ENCODE measurements at regions not wholly inside any gene's neighbourhood (a gene's known extent, or its start where the extent isn't known, plus 50 kb on each side); places are given as distances from the start of the nearest gene placed in this dataset.

DNA sequence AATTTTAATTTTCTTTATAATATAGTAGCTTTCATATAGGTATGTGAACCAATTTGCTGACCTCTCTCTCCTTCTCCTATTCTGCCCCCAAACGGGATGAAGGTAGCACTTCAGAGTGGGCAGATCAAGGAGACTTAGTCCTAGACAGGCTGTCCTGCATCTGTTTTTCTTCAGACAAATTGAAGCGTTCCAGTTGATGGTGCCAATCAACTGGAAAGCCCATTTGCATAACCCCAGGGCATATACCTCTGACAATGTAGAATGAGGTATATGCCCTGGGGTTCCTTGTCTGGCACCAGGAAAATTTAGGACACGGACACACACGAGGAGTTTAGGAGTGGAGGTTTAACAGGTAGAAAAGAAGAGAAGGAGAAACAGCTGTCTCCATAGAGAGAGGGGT lies 502.9 kb downstream of the HTR7 start:
- H3K27ac Mint-ChIP-seq, result no peak overlapping the region
- no peaks in the 10 kb centered on the region for H3K36me3 Mint-ChIP-seq (ENCODE audit: low read depth)
- no peak for ATAC-seq (replicated peaks)
- peaks cover 4% of the 10 kb centered on the region for H3K27me3 Mint-ChIP-seq
- no peaks in the 10 kb centered on the region for H3K4me1 Mint-ChIP-seq
- H3K4me3 Mint-ChIP-seq, result no peak overlapping the region
- peaks cover 3% of the 10 kb centered on the region for H3K9me3 Mint-ChIP-seq

DNA sequence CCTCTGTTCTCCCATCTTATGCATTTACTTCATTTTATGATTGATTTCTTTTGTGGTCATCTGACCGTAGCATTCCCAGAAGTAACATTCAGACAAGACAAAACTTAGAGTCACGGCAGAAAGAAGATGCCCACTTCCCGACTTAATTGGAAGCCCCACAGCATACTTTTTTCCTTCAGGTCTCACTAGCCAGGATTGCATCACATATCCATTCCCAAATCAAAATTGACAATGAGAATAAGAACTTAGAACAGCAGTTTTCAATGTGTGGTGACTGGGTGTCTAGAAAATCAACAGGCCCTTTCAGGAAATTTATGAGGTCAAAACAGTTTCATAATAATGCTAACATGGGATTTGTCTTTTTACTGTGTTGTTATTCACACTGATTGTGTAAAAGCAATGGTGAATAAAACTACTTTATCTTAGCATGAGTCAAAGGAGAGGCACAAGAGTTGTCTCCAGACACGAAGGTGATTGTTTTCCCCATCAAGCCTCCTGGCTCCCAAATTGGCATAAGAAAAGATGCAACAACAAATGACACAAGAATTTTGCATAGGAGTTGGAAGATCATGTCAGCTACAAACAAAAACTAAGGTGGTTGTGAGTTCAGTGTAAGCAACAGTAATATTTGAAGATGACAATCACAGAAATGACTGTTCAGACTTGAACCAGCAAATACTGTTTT lies 493.9 kb downstream of the HTR7 start:
- Mint-ChIP-seq H3K4me1 (no peaks in the 10 kb centered on the region), H3K9me3 (peaks cover 6% of the 10 kb centered on the region), H3K36me3 (ENCODE audit: low read depth) (no peaks in the 10 kb centered on the region), H3K4me3 (no peak overlapping the region), H3K27ac (no peak overlapping the region), H3K27me3 (peaks cover 1% of the 10 kb centered on the region)
- no peak for ATAC-seq (replicated peaks)

GRCh38 chr10:90372451-90372850 lies 485.4 kb downstream of the HTR7 start:
- Mint-ChIP-seq H3K4me3 (no peak overlapping the region), H3K4me1 (no peaks in the 10 kb centered on the region), H3K27ac (no peak overlapping the region), H3K36me3 (ENCODE audit: low read depth) (no peaks in the 10 kb centered on the region), H3K9me3 (peaks cover 9% of the 10 kb centered on the region), H3K27me3 (peaks cover 3% of the 10 kb centered on the region)
- no peak for ATAC-seq (replicated peaks)

- no peaks in the 10 kb centered on the region for H3K36me3 Mint-ChIP-seq (ENCODE audit: low read depth)
- H3K9me3 Mint-ChIP-seq, result peaks cover 4% of the 10 kb centered on the region
- no peak overlapping the region for H3K4me3 Mint-ChIP-seq
- peaks cover 2% of the 10 kb centered on the region for H3K27me3 Mint-ChIP-seq
- no peaks in the 10 kb centered on the region for H3K4me1 Mint-ChIP-seq
- H3K27ac Mint-ChIP-seq, result no peak overlapping the region
- ATAC-seq (replicated peaks), result no peak
Observed at GRCh38 chr10:90373911-90374310, 483.9 kb downstream of the HTR7 start.

- Mint-ChIP-seq H3K4me1 (no peaks in the 10 kb centered on the region), H3K36me3 (ENCODE audit: low read depth) (no peaks in the 10 kb centered on the region), H3K27ac (no peak overlapping the region), H3K9me3 (no peaks in the 10 kb centered on the region), H3K27me3 (no peaks in the 10 kb centered on the region), H3K4me3 (no peak overlapping the region)
- ATAC-seq (replicated peaks), result no peak
Observed at GRCh38 chr10:90378524-90379076, 479.2 kb downstream of the HTR7 start.

DNA sequence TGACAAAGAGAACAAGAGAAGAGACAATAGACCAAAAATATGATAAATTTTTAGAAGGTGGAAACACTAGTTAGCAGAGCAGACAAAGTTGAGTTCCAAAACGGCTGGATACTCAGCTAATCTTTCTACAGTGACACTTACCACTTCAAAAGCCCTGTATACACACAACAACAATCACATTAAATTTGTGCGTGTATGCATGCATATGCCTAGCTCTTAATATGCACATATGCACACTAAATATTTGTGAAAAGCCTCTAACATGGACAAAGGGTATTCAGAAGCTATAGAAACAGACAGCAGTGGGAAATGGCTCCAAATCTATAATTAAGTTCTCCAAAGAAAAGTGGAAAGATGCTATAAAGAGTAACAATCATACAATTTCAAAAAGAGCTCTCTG lies 476.4 kb downstream of the HTR7 start:
- Mint-ChIP-seq H3K36me3 (ENCODE audit: low read depth) (no peaks in the 10 kb centered on the region), H3K27me3 (no peaks in the 10 kb centered on the region), H3K27ac (no peak overlapping the region), H3K4me1 (no peaks in the 10 kb centered on the region), H3K9me3 (no peaks in the 10 kb centered on the region), H3K4me3 (no peak overlapping the region)
- ATAC-seq (replicated peaks), result no peak

DNA sequence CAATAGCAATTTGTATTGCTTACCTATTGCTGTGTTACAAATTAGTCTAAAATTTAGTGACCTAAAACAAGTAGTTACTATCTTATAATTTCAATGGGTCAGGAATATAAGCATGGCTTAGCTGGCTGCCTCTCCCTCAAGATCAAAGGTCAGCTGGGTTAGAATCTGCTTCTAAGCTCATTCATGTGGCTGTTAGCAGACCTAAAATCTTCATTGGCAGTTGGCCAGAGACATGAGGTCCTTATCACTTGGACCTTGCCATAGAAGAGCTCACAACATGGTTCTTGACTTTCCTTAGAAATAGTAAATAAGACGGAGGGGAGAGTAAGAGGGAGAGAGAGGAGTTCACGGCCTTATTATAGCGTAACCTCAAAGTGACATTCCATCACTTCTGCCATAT lies 468.0 kb downstream of the HTR7 start:
- no peak overlapping the region for H3K4me3 Mint-ChIP-seq
- H3K27me3 Mint-ChIP-seq, result no peaks in the 10 kb centered on the region
- no peaks in the 10 kb centered on the region for H3K4me1 Mint-ChIP-seq
- H3K9me3 Mint-ChIP-seq, result no peaks in the 10 kb centered on the region
- no peak overlapping the region for H3K27ac Mint-ChIP-seq
- no peaks in the 10 kb centered on the region for H3K36me3 Mint-ChIP-seq (ENCODE audit: low read depth)
- no peak for ATAC-seq (replicated peaks)

DNA sequence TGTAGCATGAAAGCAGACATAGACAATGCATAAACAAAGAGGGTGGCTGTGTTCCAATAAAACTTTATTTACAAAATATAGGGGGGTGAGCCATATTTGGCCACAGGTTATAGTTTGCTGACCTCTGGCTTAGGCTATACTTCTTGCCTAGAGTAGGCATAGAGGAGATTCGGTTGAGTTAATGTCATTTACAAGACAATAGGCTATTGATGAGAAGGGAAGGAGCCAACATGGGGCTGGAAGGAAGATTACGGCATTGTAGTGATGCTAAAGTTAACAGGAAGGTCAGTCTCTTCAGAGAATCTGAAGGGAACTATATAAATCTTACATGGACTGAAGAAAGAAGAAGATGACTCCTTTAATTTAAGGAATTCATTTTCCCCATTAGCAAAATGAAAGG lies 463.5 kb downstream of the HTR7 start:
- Mint-ChIP-seq H3K27ac (no peak overlapping the region), H3K27me3 (no peaks in the 10 kb centered on the region), H3K4me1 (no peaks in the 10 kb centered on the region), H3K9me3 (no peaks in the 10 kb centered on the region), H3K4me3 (no peak overlapping the region), H3K36me3 (ENCODE audit: low read depth) (no peaks in the 10 kb centered on the region)
- no peak for ATAC-seq (replicated peaks)

- no peaks in the 10 kb centered on the region for H3K9me3 Mint-ChIP-seq
- ATAC-seq (replicated peaks), result no peak
- H3K4me3 Mint-ChIP-seq, result no peak overlapping the region
- H3K36me3 Mint-ChIP-seq (ENCODE audit: low read depth), result no peaks in the 10 kb centered on the region
- no peaks in the 10 kb centered on the region for H3K27me3 Mint-ChIP-seq
- no peak overlapping the region for H3K27ac Mint-ChIP-seq
- no peaks in the 10 kb centered on the region for H3K4me1 Mint-ChIP-seq
Observed at GRCh38 chr10:90396721-90397120, 461.1 kb downstream of the HTR7 start.

GRCh38 chr10:90398566-90398965 lies 459.3 kb downstream of the HTR7 start:
- Mint-ChIP-seq H3K36me3 (ENCODE audit: low read depth) (no peaks in the 10 kb centered on the region), H3K4me1 (no peaks in the 10 kb centered on the region), H3K27ac (no peak overlapping the region), H3K4me3 (no peak overlapping the region), H3K9me3 (no peaks in the 10 kb centered on the region), H3K27me3 (no peaks in the 10 kb centered on the region)
- no peak for ATAC-seq (replicated peaks)

DNA sequence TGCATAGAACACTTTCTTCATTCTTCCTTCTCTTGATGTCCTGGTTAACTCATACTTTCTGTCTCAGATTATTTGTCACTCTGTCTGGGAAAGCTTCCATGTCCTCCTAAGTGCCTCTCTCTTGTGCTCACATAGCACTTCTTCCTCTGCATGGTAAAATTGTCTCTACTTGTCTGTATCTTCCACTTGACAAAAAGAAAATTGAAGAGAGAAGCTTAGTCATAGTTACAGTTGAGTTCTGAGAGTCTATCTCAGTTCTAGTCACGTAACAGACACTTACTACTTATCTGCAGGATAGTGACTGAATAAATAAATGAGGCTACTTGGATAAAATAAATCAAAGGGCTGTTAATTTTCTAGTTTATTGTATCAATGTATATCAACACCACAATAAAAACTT lies 458.1 kb downstream of the HTR7 start:
- Mint-ChIP-seq H3K27me3 (no peaks in the 10 kb centered on the region), H3K4me1 (no peaks in the 10 kb centered on the region), H3K27ac (no peak overlapping the region), H3K4me3 (no peak overlapping the region), H3K9me3 (no peaks in the 10 kb centered on the region), H3K36me3 (ENCODE audit: low read depth) (no peaks in the 10 kb centered on the region)
- peak; percentile 31 for ATAC-seq (replicated peaks)

GRCh38 chr10:90403211-90404000 lies 454.4 kb downstream of the HTR7 start:
- Mint-ChIP-seq H3K36me3 (ENCODE audit: low read depth) (no peaks in the 10 kb centered on the region), H3K4me1 (no peaks in the 10 kb centered on the region), H3K4me3 (no peak overlapping the region), H3K27me3 (no peaks in the 10 kb centered on the region), H3K9me3 (no peaks in the 10 kb centered on the region), H3K27ac (no peak overlapping the region)
- ATAC-seq (replicated peaks), result no peak

DNA sequence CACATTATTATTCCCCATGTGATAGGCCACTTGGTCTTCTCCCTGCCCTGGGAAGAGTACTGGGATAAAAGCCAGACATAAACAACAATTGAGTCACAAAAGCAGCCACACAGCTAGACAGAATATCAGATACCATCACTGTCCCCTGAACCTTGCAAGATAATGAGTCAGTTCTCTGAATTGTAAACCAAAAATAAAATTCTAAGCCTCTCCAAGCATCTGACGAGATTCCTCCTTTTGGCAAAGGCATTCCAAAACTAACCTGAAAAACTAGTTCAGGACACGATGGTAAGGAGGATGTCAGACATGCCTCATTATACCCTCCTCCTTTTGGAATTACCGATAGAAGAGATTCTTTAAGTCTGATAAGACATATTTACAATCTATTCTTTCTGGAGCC lies 450.7 kb downstream of the HTR7 start:
- H3K9me3 Mint-ChIP-seq, result peaks cover 5% of the 10 kb centered on the region
- H3K27ac Mint-ChIP-seq, result no peak overlapping the region
- H3K27me3 Mint-ChIP-seq, result no peaks in the 10 kb centered on the region
- H3K36me3 Mint-ChIP-seq (ENCODE audit: low read depth), result no peaks in the 10 kb centered on the region
- no peak for ATAC-seq (replicated peaks)
- no peaks in the 10 kb centered on the region for H3K4me1 Mint-ChIP-seq
- H3K4me3 Mint-ChIP-seq, result no peak overlapping the region

DNA sequence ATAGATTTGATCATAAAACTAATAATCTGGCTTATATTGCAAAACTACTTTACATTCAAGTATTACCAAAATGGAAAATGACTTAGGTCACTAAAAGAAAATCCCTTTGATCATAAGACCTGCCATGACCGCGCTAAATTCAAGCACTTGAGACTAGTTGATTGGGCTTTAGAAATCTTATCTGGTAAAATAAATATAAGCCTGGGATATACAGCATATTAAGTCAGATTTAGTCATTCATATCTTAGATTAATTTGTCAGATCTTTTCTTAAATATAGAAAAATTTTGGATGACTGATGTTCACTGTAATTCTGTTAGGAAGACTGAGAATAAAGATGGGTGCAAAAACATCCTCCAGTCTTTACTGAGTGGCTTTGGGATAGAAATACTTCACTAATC lies 450.0 kb downstream of the HTR7 start:
- Mint-ChIP-seq H3K4me1 (no peaks in the 10 kb centered on the region), H3K9me3 (peaks cover 5% of the 10 kb centered on the region), H3K4me3 (no peak overlapping the region), H3K27ac (no peak overlapping the region), H3K27me3 (no peaks in the 10 kb centered on the region), H3K36me3 (ENCODE audit: low read depth) (no peaks in the 10 kb centered on the region)
- no peak for ATAC-seq (replicated peaks)

- no peaks in the 10 kb centered on the region for H3K36me3 Mint-ChIP-seq (ENCODE audit: low read depth)
- ATAC-seq (replicated peaks), result no peak
- H3K27ac Mint-ChIP-seq, result no peak overlapping the region
- H3K4me3 Mint-ChIP-seq, result no peak overlapping the region
- H3K9me3 Mint-ChIP-seq, result peaks cover 5% of the 10 kb centered on the region
- no peaks in the 10 kb centered on the region for H3K27me3 Mint-ChIP-seq
- H3K4me1 Mint-ChIP-seq, result no peaks in the 10 kb centered on the region
Observed at GRCh38 chr10:90412582-90412981, 445.3 kb downstream of the HTR7 start.

Data from activated T-helper 17 cell treated with anti-CD3 and anti-CD28 coated beads, Interleukin-2, amount 50 U/mL, for 72 hours (primary cell).